ENCODE measurements at regions not wholly inside any gene's neighbourhood (a gene's known extent, or its start where the extent isn't known, plus 50 kb on each side); places are given as distances from the start of the nearest gene placed in this dataset.

- ChIA-PET POLR2A (no interaction called here), CTCF (no interaction called here)
- no peak for TF ChIP-seq NFRKB (IDR thresholded peaks at IDR 0.05)
- TF ChIP-seq FOXM1 (IDR thresholded peaks at IDR 0.05; ENCODE audit: borderline replicate concordance), result no peak
- no peak for TF ChIP-seq LEF1 (IDR thresholded peaks at IDR 0.05; ENCODE audit: borderline replicate concordance)
- no peak for TF ChIP-seq FOXA1 (IDR thresholded peaks at IDR 0.05)
- TF ChIP-seq PKNOX1 (IDR thresholded peaks at IDR 0.05), result no peak
- TF ChIP-seq CTBP1 (IDR thresholded peaks at IDR 0.05; ENCODE audit: borderline replicate concordance), result no peak
- no peak for TF ChIP-seq ARNT (IDR thresholded peaks at IDR 0.05)
- no peak for TF ChIP-seq SP1 (IDR thresholded peaks at IDR 0.05)
- TF ChIP-seq FOXK2 (IDR thresholded peaks at IDR 0.05), result no peak
- TF ChIP-seq BHLHE40 (IDR thresholded peaks at IDR 0.05; ENCODE audit: borderline replicate concordance), result no peak
- no peak for TF ChIP-seq TARDBP (IDR thresholded peaks at IDR 0.05)
- TF ChIP-seq ELF4 (IDR thresholded peaks at IDR 0.05), result no peak
- TF ChIP-seq SUZ12 (IDR thresholded peaks at IDR 0.05), result no peak
- no peak for TF ChIP-seq HDGF (IDR thresholded peaks at IDR 0.05; ENCODE audit: borderline replicate concordance)
- TF ChIP-seq L3MBTL2 (conservative IDR thresholded peaks at IDR 0.05), result no peak
- no peak for TF ChIP-seq ZNF384 (IDR thresholded peaks at IDR 0.05)
- DNase-seq (ENCODE audit: extremely low spot score), result no peak
These were observed 156.8 kb upstream of the GPR26 start for GRCh38 chr10:123509338-123509737.

GRCh38 chr10:123512901-123513775, 153.0 kb upstream of the GPR26 start:
- no peak for DNase-seq (ENCODE audit: extremely low spot score)
- ChIA-PET POLR2A (no interaction called here), CTCF (no interaction called here)
- TF ChIP-seq SP1 (IDR thresholded peaks at IDR 0.05) (no peak), CTBP1 (IDR thresholded peaks at IDR 0.05; ENCODE audit: borderline replicate concordance) (no peak), LEF1 (IDR thresholded peaks at IDR 0.05; ENCODE audit: borderline replicate concordance) (no peak), PKNOX1 (IDR thresholded peaks at IDR 0.05) (no peak), FOXK2 (IDR thresholded peaks at IDR 0.05) (no peak), FOXA1 (IDR thresholded peaks at IDR 0.05) (no peak), FOXM1 (IDR thresholded peaks at IDR 0.05; ENCODE audit: borderline replicate concordance) (no peak), ZNF384 (IDR thresholded peaks at IDR 0.05) (no peak), NFRKB (IDR thresholded peaks at IDR 0.05) (no peak), ARNT (IDR thresholded peaks at IDR 0.05) (no peak)

GRCh38 chr10:123513870-123514269, 152.3 kb upstream of the GPR26 start:
- CTCF ChIA-PET, result no interaction called here
- POLR2A ChIA-PET, result no interaction called here
- no peak for TF ChIP-seq HDGF (IDR thresholded peaks at IDR 0.05; ENCODE audit: borderline replicate concordance)
- no peak for TF ChIP-seq NFRKB (IDR thresholded peaks at IDR 0.05)
- TF ChIP-seq ARNT (IDR thresholded peaks at IDR 0.05), result no peak
- no peak for TF ChIP-seq SP1 (IDR thresholded peaks at IDR 0.05)
- TF ChIP-seq SUZ12 (IDR thresholded peaks at IDR 0.05), result no peak
- TF ChIP-seq FOXK2 (IDR thresholded peaks at IDR 0.05), result no peak
- no peak for TF ChIP-seq BHLHE40 (IDR thresholded peaks at IDR 0.05; ENCODE audit: borderline replicate concordance)
- no peak for TF ChIP-seq TARDBP (IDR thresholded peaks at IDR 0.05)
- no peak for TF ChIP-seq PKNOX1 (IDR thresholded peaks at IDR 0.05)
- no peak for DNase-seq (ENCODE audit: extremely low spot score)

GRCh38 chr10:123514996-123515395, 151.2 kb upstream of the GPR26 start:
- ChIA-PET CTCF (no interaction called here), POLR2A (no interaction called here)
- DNase-seq (ENCODE audit: extremely low spot score), result no peak
- TF ChIP-seq FOXA1 (IDR thresholded peaks at IDR 0.05), result no peak
- no peak for TF ChIP-seq PKNOX1 (IDR thresholded peaks at IDR 0.05)
- TF ChIP-seq FOXK2 (IDR thresholded peaks at IDR 0.05), result no peak
- TF ChIP-seq ARNT (IDR thresholded peaks at IDR 0.05), result no peak
- no peak for TF ChIP-seq L3MBTL2 (conservative IDR thresholded peaks at IDR 0.05)
- TF ChIP-seq LEF1 (IDR thresholded peaks at IDR 0.05; ENCODE audit: borderline replicate concordance), result no peak
- no peak for TF ChIP-seq HDGF (IDR thresholded peaks at IDR 0.05; ENCODE audit: borderline replicate concordance)
- TF ChIP-seq NFRKB (IDR thresholded peaks at IDR 0.05), result no peak
- no peak for TF ChIP-seq FOXM1 (IDR thresholded peaks at IDR 0.05; ENCODE audit: borderline replicate concordance)
- TF ChIP-seq TARDBP (IDR thresholded peaks at IDR 0.05), result no peak
- TF ChIP-seq ELF4 (IDR thresholded peaks at IDR 0.05), result no peak
- TF ChIP-seq SUZ12 (IDR thresholded peaks at IDR 0.05), result no peak
- no peak for TF ChIP-seq ZNF384 (IDR thresholded peaks at IDR 0.05)
- no peak for TF ChIP-seq SP1 (IDR thresholded peaks at IDR 0.05)
- TF ChIP-seq BHLHE40 (IDR thresholded peaks at IDR 0.05; ENCODE audit: borderline replicate concordance), result no peak
- no peak for TF ChIP-seq CTBP1 (IDR thresholded peaks at IDR 0.05; ENCODE audit: borderline replicate concordance)

GRCh38 chr10:123515661-123516060, 150.5 kb upstream of the GPR26 start:
- TF ChIP-seq CTBP1 (IDR thresholded peaks at IDR 0.05; ENCODE audit: borderline replicate concordance) (no peak), ZNF384 (IDR thresholded peaks at IDR 0.05) (no peak), ELF4 (IDR thresholded peaks at IDR 0.05) (no peak), SP1 (IDR thresholded peaks at IDR 0.05) (no peak), HDGF (IDR thresholded peaks at IDR 0.05; ENCODE audit: borderline replicate concordance) (no peak), BHLHE40 (IDR thresholded peaks at IDR 0.05; ENCODE audit: borderline replicate concordance) (no peak), TARDBP (IDR thresholded peaks at IDR 0.05) (no peak), NFRKB (IDR thresholded peaks at IDR 0.05) (no peak), PKNOX1 (IDR thresholded peaks at IDR 0.05) (no peak), LEF1 (IDR thresholded peaks at IDR 0.05; ENCODE audit: borderline replicate concordance) (no peak), FOXK2 (IDR thresholded peaks at IDR 0.05) (no peak), L3MBTL2 (conservative IDR thresholded peaks at IDR 0.05) (no peak), FOXA1 (IDR thresholded peaks at IDR 0.05) (no peak), ARNT (IDR thresholded peaks at IDR 0.05) (no peak)
- CTCF ChIA-PET, result no interaction called here
- no peak for DNase-seq (ENCODE audit: extremely low spot score)
- POLR2A ChIA-PET, result no interaction called here

All from HEK293T (cell line).